GM23338 (cell line): ENCODE measurements at regions not wholly inside any gene's neighbourhood (a gene's known extent, or its start where the extent isn't known, plus 50 kb on each side); places are given as distances from the start of the nearest gene placed in this dataset.

Source experiments
- ATAC-seq: fragments of 200-7000 bp; cut with Tn5 transposase; 3 replicates; pipeline ENCODE4 v1.9.1; 2020
- DNase-seq: peaks from one replicate; pipeline ENCODE4 v3.0.0-alpha.2; 2015; ENCODE audit warnings: low spot score
- H2AFZ ChIP-seq: fragments of 200-600 bp; sonication (generic); 2 replicates; pipeline ENCODE4 v1.8.0; 2016; ENCODE audit warnings: antibody characterized with exemption, mild to moderate bottlenecking, moderate library complexity
- H3F3A ChIP-seq: fragments of 200-600 bp; sonication (generic); replicated peaks from 2 replicates; pipeline ENCODE4 v1.8.0; 2017; ENCODE audit warnings: antibody characterized with exemption, mixed run types, low read depth
- H3K27ac ChIP-seq: fragments of 200-600 bp; sonication (generic); 2 replicates; pipeline ENCODE4 v1.6.1; 2016; ENCODE audit warnings: low read depth
- H3K27me3 ChIP-seq: fragments of 200-600 bp; sonication (generic); 2 replicates; pipeline ENCODE4 v1.8.0; 2016; ENCODE audit warnings: mild to moderate bottlenecking, mixed run types, moderate library complexity; ENCODE audit not compliant: insufficient read depth
- H3K36me3 ChIP-seq: fragments of 200-600 bp; sonication (generic); 2 replicates; pipeline ENCODE4 v1.8.0; 2016; ENCODE audit warnings: mild to moderate bottlenecking; ENCODE audit not compliant: insufficient read depth
- H3K4me1 ChIP-seq: fragments of 200-600 bp; sonication (generic); 2 replicates; pipeline ENCODE4 v1.8.0; 2016; ENCODE audit warnings: mild to moderate bottlenecking, moderate library complexity; ENCODE audit not compliant: insufficient read depth
- H3K4me2 ChIP-seq: fragments of 200-600 bp; sonication (generic); 2 replicates; pipeline ENCODE4 v1.7.1; 2017; ENCODE audit warnings: mixed run types
- H3K4me3 ChIP-seq: fragments of 200-600 bp; sonication (generic); 2 replicates; pipeline ENCODE4 v1.6.1; 2016; ENCODE audit warnings: mixed run types
- H3K79me2 ChIP-seq: fragments of 200-600 bp; sonication (generic); replicated peaks from 2 replicates; pipeline ENCODE4 v1.8.0; 2017; ENCODE audit warnings: mild to moderate bottlenecking; ENCODE audit not compliant: insufficient read depth
- H3K9me2 ChIP-seq: fragments of 200-600 bp; sonication (generic); 2 replicates; pipeline ENCODE4 v1.8.0; 2017; ENCODE audit not compliant: insufficient read depth
- H4K20me1 ChIP-seq: fragments of 200-600 bp; sonication (generic); replicated peaks from 2 replicates; pipeline ENCODE4 v1.8.0; 2017; ENCODE audit warnings: mild to moderate bottlenecking; ENCODE audit not compliant: insufficient read depth
- H3K27ac Mint-ChIP-seq: 2 replicates; pipeline ENCODE4 v1.8.0; 2020; ENCODE audit warnings: inconsistent platforms, mild to moderate bottlenecking, moderate library complexity, mixed read lengths
- H3K27me3 Mint-ChIP-seq: 3 replicates; pipeline ENCODE4 v1.8.0; 2022; ENCODE audit warnings: low read depth, mild to moderate bottlenecking, moderate library complexity, mixed read lengths, inconsistent platforms; ENCODE audit not compliant: insufficient read depth, poor library complexity
- H3K36me3 Mint-ChIP-seq: 3 replicates; pipeline ENCODE4 v1.8.0; 2021; ENCODE audit warnings: low read depth, mild to moderate bottlenecking, inconsistent platforms, moderate library complexity, mixed read lengths
- H3K4me1 Mint-ChIP-seq: 3 replicates; pipeline ENCODE4 v1.8.0; 2020; ENCODE audit warnings: mild to moderate bottlenecking, inconsistent platforms, mixed read lengths
- H3K4me3 Mint-ChIP-seq: 3 replicates; pipeline ENCODE4 v1.8.0; 2021; ENCODE audit warnings: moderate library complexity, mild to moderate bottlenecking, inconsistent platforms, mixed read lengths
- H3K9me3 Mint-ChIP-seq: 3 replicates; pipeline ENCODE4 v1.8.0; 2020; ENCODE audit warnings: moderate library complexity, mild to moderate bottlenecking, inconsistent platforms, mixed read lengths
- CREB1 ChIP-seq: fragments of 250-450 bp; sonication (Bioruptor Pico); IDR thresholded peaks from 2 replicates; pipeline ENCODE4 v1.5.0; 2020; ENCODE audit warnings: low read depth, mild to moderate bottlenecking, moderate library complexity
- CTCF ChIP-seq, 2 experiments: fragments of 200-600 bp in 1 of 2; sonication (generic) in 1 of 2; conservative IDR thresholded peaks; 2 replicates each; pipeline versions ENCODE4 v1.5.1 to v1.6.1; 2016 to 2017; ENCODE audit warnings: antibody characterized with exemption in 2 of 2, low read depth in 2 of 2, mild to moderate bottlenecking in 2 of 2, moderate library complexity in 1 of 2
- ETS1 ChIP-seq: IDR thresholded peaks from 2 replicates; pipeline ENCODE4 v1.6.1; 2016; ENCODE audit warnings: antibody characterized with exemption
- EZH2 ChIP-seq: fragments of 200-600 bp; sonication (generic); IDR thresholded peaks from one replicate; pipeline ENCODE4 v1.8.0; 2017; ENCODE audit warnings: antibody characterized with exemption, mild to moderate bottlenecking, low read depth; ENCODE audit not compliant: unreplicated experiment
- EZH2phosphoT487 ChIP-seq: fragments of 200-600 bp; sonication (generic); IDR thresholded peaks from one replicate; pipeline ENCODE4 v1.8.1; 2018; ENCODE audit warnings: antibody characterized with exemption; ENCODE audit not compliant: unreplicated experiment
- NANOG ChIP-seq: IDR thresholded peaks from 2 replicates; pipeline ENCODE4 v1.6.1; 2016; ENCODE audit warnings: antibody characterized with exemption, borderline replicate concordance
- POLR2AphosphoS5 ChIP-seq: IDR thresholded peaks from 2 replicates; pipeline ENCODE4 v1.6.1; 2016; ENCODE audit warnings: antibody characterized with exemption, low read depth
- ZNF114 ChIP-seq: fragments of 250-450 bp; sonication (Bioruptor Pico); IDR thresholded peaks from 2 replicates; pipeline ENCODE4 v1.5.0; 2020; ENCODE audit warnings: mild to moderate bottlenecking, moderate library complexity
- ZNF331 ChIP-seq: fragments of 250-450 bp; sonication (Bioruptor Pico); IDR thresholded peaks from 2 replicates; pipeline ENCODE4 v1.5.0; 2020; ENCODE audit warnings: low read depth, mild to moderate bottlenecking, moderate library complexity
- ZNF462 ChIP-seq: fragments of 250-450 bp; sonication (Bioruptor Pico); IDR thresholded peaks from 2 replicates; pipeline ENCODE4 v1.5.0; 2020; ENCODE audit warnings: mild to moderate bottlenecking, moderate library complexity

GRCh38 chr4:138826322-138826721, 189.3 kb upstream of the NOCT start:
- Histone ChIP-seq H3K4me1 (no peaks in the 10 kb centered on the region), H3K36me3 (no peaks in the 10 kb centered on the region), H3K27ac (no peak overlapping the region), H3K4me2 (no peak overlapping the region), H2AFZ (no peak overlapping the region), H3K79me2 (no peaks in the 10 kb centered on the region), H3K9me2 (no peaks in the 10 kb centered on the region), H3K4me3 (no peak overlapping the region), H3F3A (no peaks in the 10 kb centered on the region), H3K27me3 (no peaks in the 10 kb centered on the region), H4K20me1 (no peaks in the 10 kb centered on the region)
- no peak overlapping the region for H3K27ac Mint-ChIP-seq
- H3K36me3 Mint-ChIP-seq = no peaks in the 10 kb centered on the region
- TF ChIP-seq ZNF331 (CRISPR knock-in tag) = no peak
- no peak for TF ChIP-seq EZH2phosphoT487
- TF ChIP-seq ZNF114 (CRISPR knock-in tag) = no peak
- no peak for TF ChIP-seq NANOG
- TF ChIP-seq EZH2 = no peak
- TF ChIP-seq ETS1 = no peak
- TF ChIP-seq CTCF (conservative IDR thresholded peaks at IDR 0.05; ENCODE audit: low read depth in 2 of 2) = no peak
- no peak for TF ChIP-seq CREB1 (CRISPR knock-in tag)
- no peaks in the 10 kb centered on the region for H3K4me1 Mint-ChIP-seq
- no peak for DNase-seq
- no peaks in the 10 kb centered on the region for H3K9me3 Mint-ChIP-seq
- no peak for ATAC-seq
- no peaks in the 10 kb centered on the region for H3K27me3 Mint-ChIP-seq
- H3K4me3 Mint-ChIP-seq = no peak overlapping the region

- Histone ChIP-seq H3F3A (no peaks in the 10 kb centered on the region), H3K27me3 (no peaks in the 10 kb centered on the region), H3K36me3 (no peaks in the 10 kb centered on the region), H3K4me2 (no peak overlapping the region), H3K4me3 (no peak overlapping the region), H4K20me1 (no peaks in the 10 kb centered on the region), H3K9me2 (no peaks in the 10 kb centered on the region), H3K79me2 (no peaks in the 10 kb centered on the region), H2AFZ (no peak overlapping the region), H3K27ac (no peak overlapping the region), H3K4me1 (no peaks in the 10 kb centered on the region)
- H3K27me3 Mint-ChIP-seq = peaks cover 5% of the 10 kb centered on the region
- H3K4me3 Mint-ChIP-seq = no peak overlapping the region
- no peaks in the 10 kb centered on the region for H3K4me1 Mint-ChIP-seq
- no peaks in the 10 kb centered on the region for H3K9me3 Mint-ChIP-seq
- DNase-seq (no peak), ATAC-seq (no peak)
- TF ChIP-seq ZNF331 (CRISPR knock-in tag) (no peak), EZH2 (no peak), POLR2AphosphoS5 (no peak), ZNF462 (no peak)
- H3K27ac Mint-ChIP-seq = no peak overlapping the region
- no peaks in the 10 kb centered on the region for H3K36me3 Mint-ChIP-seq
Measured at GRCh38 chr4:138821331-138821730, 194.2 kb upstream of the NOCT start.
